ENCODE measurements at regions not wholly inside any gene's neighbourhood (a gene's known extent, or its start where the extent isn't known, plus 50 kb on each side); places are given as distances from the start of the nearest gene placed in this dataset.

DNA sequence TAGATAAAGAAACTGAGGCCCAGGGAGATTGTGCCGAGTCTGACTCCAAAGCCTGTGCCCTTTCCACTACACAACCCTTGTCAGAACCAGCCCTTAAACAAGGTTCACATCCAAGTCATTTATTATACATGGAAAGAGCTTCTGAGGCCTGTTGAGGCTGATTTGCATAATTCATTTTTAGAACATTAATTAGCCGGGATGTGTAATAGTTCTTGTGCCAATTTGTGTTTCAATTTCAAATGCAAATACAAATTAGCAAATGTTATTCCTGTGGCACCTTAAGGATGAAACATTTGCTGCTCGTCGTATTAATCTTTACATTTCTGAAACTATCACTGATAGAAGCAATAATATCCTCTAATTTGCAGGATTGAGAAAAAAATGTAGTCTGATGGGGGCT, 174.9 kb downstream of the MYCN start:
- Histone ChIP-seq H3K27ac (ENCODE audit: low read depth, low read length, poor library complexity, severe bottlenecking) (no peak overlapping the region), H3K4me1 (ENCODE audit: insufficient read depth, low read length, severe bottlenecking) (no peaks in the 10 kb centered on the region), H3K9ac (ENCODE audit: low read length) (no peak overlapping the region), H3K27me3 (ENCODE audit: insufficient read depth, low read length) (no peaks in the 10 kb centered on the region), H3K36me3 (ENCODE audit: insufficient read depth, low read length) (no peaks in the 10 kb centered on the region), H2AFZ (ENCODE audit: low read length) (no peak overlapping the region), H3K4me3 (ENCODE audit: low read depth, low read length, poor library complexity, severe bottlenecking) (no peak overlapping the region), H3K9me3 (ENCODE audit: low read length) (no peaks in the 10 kb centered on the region), H3K4me2 (ENCODE audit: low read length) (no peak overlapping the region), H3K79me2 (ENCODE audit: insufficient read depth, low read length) (no peaks in the 10 kb centered on the region), H3K9me2 (ENCODE audit: low read depth, low read length) (no peaks in the 10 kb centered on the region), H3F3A (ENCODE audit: insufficient read depth, low read length) (no peaks in the 10 kb centered on the region), H4K20me1 (ENCODE audit: insufficient read depth, low read length) (no peaks in the 10 kb centered on the region)
- TF ChIP-seq EZH2 (IDR thresholded peaks at IDR 0.05; ENCODE audit: borderline replicate concordance, low read length) = no peak
- TF ChIP-seq, protein P1, sequence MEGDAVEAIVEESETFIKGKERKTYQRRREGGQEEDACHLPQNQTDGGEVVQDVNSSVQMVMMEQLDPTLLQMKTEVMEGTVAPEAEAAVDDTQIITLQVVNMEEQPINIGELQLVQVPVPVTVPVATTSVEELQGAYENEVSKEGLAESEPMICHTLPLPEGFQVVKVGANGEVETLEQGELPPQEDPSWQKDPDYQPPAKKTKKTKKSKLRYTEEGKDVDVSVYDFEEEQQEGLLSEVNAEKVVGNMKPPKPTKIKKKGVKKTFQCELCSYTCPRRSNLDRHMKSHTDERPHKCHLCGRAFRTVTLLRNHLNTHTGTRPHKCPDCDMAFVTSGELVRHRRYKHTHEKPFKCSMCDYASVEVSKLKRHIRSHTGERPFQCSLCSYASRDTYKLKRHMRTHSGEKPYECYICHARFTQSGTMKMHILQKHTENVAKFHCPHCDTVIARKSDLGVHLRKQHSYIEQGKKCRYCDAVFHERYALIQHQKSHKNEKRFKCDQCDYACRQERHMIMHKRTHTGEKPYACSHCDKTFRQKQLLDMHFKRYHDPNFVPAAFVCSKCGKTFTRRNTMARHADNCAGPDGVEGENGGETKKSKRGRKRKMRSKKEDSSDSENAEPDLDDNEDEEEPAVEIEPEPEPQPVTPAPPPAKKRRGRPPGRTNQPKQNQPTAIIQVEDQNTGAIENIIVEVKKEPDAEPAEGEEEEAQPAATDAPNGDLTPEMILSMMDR (IDR thresholded peaks at IDR 0.05; ENCODE audit: low read length) = no peak

DNA sequence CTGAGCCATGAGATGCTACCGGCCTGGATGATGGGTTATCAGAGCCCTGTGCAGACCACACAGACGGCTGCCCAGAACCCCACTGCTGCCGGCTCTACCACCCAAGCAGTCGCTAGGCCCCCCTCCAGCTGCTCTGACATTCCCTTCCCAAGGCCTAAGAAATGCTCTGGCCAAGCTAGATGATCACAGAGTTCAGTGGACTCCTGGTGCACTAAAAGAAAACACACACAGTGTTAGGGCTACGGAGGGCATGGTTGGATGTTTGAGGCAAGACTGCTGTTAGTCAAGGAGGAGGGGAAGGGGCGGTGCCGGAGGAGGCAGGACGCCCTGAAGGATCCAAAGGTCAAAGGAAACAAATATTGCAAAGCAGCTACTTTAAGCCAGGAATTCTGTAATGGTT, 174.5 kb downstream of the MYCN start:
- H2AFZ ChIP-seq (ENCODE audit: low read length) = no peak overlapping the region
- H3K27me3 ChIP-seq (ENCODE audit: insufficient read depth, low read length) = no peaks in the 10 kb centered on the region
- H3K9me3 ChIP-seq (ENCODE audit: low read length) = no peaks in the 10 kb centered on the region
- TF ChIP-seq EZH2 (IDR thresholded peaks at IDR 0.05; ENCODE audit: borderline replicate concordance, low read length) = no peak
- TF ChIP-seq, protein P1 (IDR thresholded peaks at IDR 0.05; ENCODE audit: low read length) = no peak
- no peaks in the 10 kb centered on the region for H3K36me3 ChIP-seq (ENCODE audit: insufficient read depth, low read length)
- H3K79me2 ChIP-seq (ENCODE audit: insufficient read depth, low read length) = no peaks in the 10 kb centered on the region
- H4K20me1 ChIP-seq (ENCODE audit: insufficient read depth, low read length) = no peaks in the 10 kb centered on the region
- H3K4me2 ChIP-seq (ENCODE audit: low read length) = no peak overlapping the region
- no peak overlapping the region for H3K27ac ChIP-seq (ENCODE audit: low read depth, low read length, poor library complexity, severe bottlenecking)
- H3K9me2 ChIP-seq (ENCODE audit: low read depth, low read length) = no peaks in the 10 kb centered on the region
- no peak overlapping the region for H3K9ac ChIP-seq (ENCODE audit: low read length)
- H3F3A ChIP-seq (ENCODE audit: insufficient read depth, low read length) = no peaks in the 10 kb centered on the region
- no peaks in the 10 kb centered on the region for H3K4me1 ChIP-seq (ENCODE audit: insufficient read depth, low read length, severe bottlenecking)
- H3K4me3 ChIP-seq (ENCODE audit: low read depth, low read length, poor library complexity, severe bottlenecking) = no peak overlapping the region

DNA sequence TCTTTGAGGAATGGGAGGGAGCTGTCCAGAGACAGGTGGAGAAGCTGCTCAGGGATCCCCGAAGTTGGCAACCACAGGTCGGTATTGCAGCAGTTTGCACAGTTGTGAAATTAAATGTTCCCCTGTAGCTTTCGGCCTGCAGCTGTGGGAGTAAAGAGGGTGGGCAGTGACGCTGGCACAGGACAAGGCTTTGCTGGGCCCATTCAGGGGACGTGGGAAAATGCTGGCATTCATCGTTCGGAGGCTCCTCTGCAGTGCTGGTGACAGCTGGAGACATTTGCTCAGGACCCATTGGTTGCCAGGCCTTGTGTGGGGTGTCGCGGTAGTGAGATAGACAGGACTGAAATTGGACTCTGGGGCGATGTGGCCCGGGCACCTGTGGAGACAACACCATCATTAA, 173.7 kb downstream of the MYCN start:
- TF ChIP-seq, protein P1 (IDR thresholded peaks at IDR 0.05; ENCODE audit: low read length) = no peak
- TF ChIP-seq EZH2 (IDR thresholded peaks at IDR 0.05; ENCODE audit: borderline replicate concordance, low read length) = no peak
- H2AFZ ChIP-seq (ENCODE audit: low read length) = no peak overlapping the region
- no peak overlapping the region for H3K4me2 ChIP-seq (ENCODE audit: low read length)
- H3K27me3 ChIP-seq (ENCODE audit: insufficient read depth, low read length) = no peaks in the 10 kb centered on the region
- no peak overlapping the region for H3K9ac ChIP-seq (ENCODE audit: low read length)
- H3K36me3 ChIP-seq (ENCODE audit: insufficient read depth, low read length) = no peaks in the 10 kb centered on the region
- H3K9me2 ChIP-seq (ENCODE audit: low read depth, low read length) = no peaks in the 10 kb centered on the region
- H3F3A ChIP-seq (ENCODE audit: insufficient read depth, low read length) = no peaks in the 10 kb centered on the region
- H4K20me1 ChIP-seq (ENCODE audit: insufficient read depth, low read length) = no peaks in the 10 kb centered on the region
- H3K4me3 ChIP-seq (ENCODE audit: low read depth, low read length, poor library complexity, severe bottlenecking) = no peak overlapping the region
- no peaks in the 10 kb centered on the region for H3K9me3 ChIP-seq (ENCODE audit: low read length)
- H3K79me2 ChIP-seq (ENCODE audit: insufficient read depth, low read length) = no peaks in the 10 kb centered on the region
- H3K27ac ChIP-seq (ENCODE audit: low read depth, low read length, poor library complexity, severe bottlenecking) = no peak overlapping the region
- H3K4me1 ChIP-seq (ENCODE audit: insufficient read depth, low read length, severe bottlenecking) = no peaks in the 10 kb centered on the region
